Gastroesophageal sphincter (tissue), 4 donors: ENCODE measurements at regions not wholly inside any gene's neighbourhood (a gene's known extent, or its start where the extent isn't known, plus 50 kb on each side); places are given as distances from the start of the nearest gene placed in this dataset.
"Not testable (repeated sequence)": the region's sequence is repeated elsewhere in the genome, so short reads cannot be mapped to it uniquely, and the experiment has no call there.

Source experiments
- ATAC-seq: fragments of 150-250 bp; one replicate; pipeline ENCODE4 v1.9.1; 2016; ENCODE audit warnings: mild to moderate bottlenecking, moderate library complexity
- H3K27ac ChIP-seq, 4 donors: fragments of 200-600 bp; sonication (generic) in 3 of 4; 1 replicate in 3 of 4; 2 replicates in 1 of 4; pipeline ENCODE4 v1.5.1; 2016 to 2019
- H3K27me3 ChIP-seq: fragments of 200-600 bp; sonication (generic); one replicate; pipeline ENCODE4 v1.5.1; 2019
- H3K36me3 ChIP-seq, 2 donors: fragments of 200-600 bp; sonication (generic); one replicate each; pipeline ENCODE4 v1.5.1; 2019; ENCODE audit warnings: control low read depth in 1 of 2
- H3K4me1 ChIP-seq, 3 donors: fragments of 200-600 bp; sonication (generic); 1 replicate in 2 of 3; 2 replicates in 1 of 3; pipeline ENCODE4 v1.5.1; 2016 to 2019; ENCODE audit warnings: control low read depth in 2 of 3
- H3K4me3 ChIP-seq, 2 donors: fragments of 200-600 bp; sonication (generic); one replicate each; pipeline ENCODE4 v1.5.1; 2019; ENCODE audit warnings: mild to moderate bottlenecking in 1 of 2, moderate library complexity in 1 of 2
- H3K9me3 ChIP-seq, 3 donors: fragments of 200-600 bp; sonication (generic); one replicate each; pipeline ENCODE4 v1.5.1; 2017 to 2019; ENCODE audit warnings: control low read depth in 2 of 3
- EP300 ChIP-seq: sonication (generic); formaldehyde crosslinking; IDR thresholded peaks from one replicate; pipeline ENCODE4 v1.6.1; 2017; ENCODE audit warnings: antibody characterized with exemption, mild to moderate bottlenecking
- POLR2A ChIP-seq, 2 donors: fragments of 450-650 bp; IDR thresholded peaks; one replicate each; pipeline ENCODE4 v1.6.1; 2017; ENCODE audit warnings: antibody characterized with exemption in 2 of 2, mild to moderate bottlenecking in 2 of 2, moderate library complexity in 1 of 2
- POLR2AphosphoS5 ChIP-seq: sonication (generic); formaldehyde crosslinking; IDR thresholded peaks from one replicate; pipeline ENCODE4 v1.6.1; 2017; ENCODE audit warnings: antibody characterized with exemption
- WGBS, 2 donors: methylation state at CpG; one replicate each; pipeline ENCODE4 v1.1.5; 2018; ENCODE audit warnings: low coverage in 1 of 2; 5-methylcytosine and 5-hydroxymethylcytosine counted together
- TF ChIP-seq, protein P1 (sequence below), 4 experiments: fragments of 200-600 bp in 2 of 4; fragments of 450-650 bp in 2 of 4; sonication (generic) in 1 of 4; IDR thresholded peaks; one replicate each; pipeline ENCODE4 v1.5.1; 2017 to 2019; ENCODE audit warnings: antibody characterized with exemption in 4 of 4, mild to moderate bottlenecking in 2 of 4, moderate library complexity in 2 of 4

DNA sequence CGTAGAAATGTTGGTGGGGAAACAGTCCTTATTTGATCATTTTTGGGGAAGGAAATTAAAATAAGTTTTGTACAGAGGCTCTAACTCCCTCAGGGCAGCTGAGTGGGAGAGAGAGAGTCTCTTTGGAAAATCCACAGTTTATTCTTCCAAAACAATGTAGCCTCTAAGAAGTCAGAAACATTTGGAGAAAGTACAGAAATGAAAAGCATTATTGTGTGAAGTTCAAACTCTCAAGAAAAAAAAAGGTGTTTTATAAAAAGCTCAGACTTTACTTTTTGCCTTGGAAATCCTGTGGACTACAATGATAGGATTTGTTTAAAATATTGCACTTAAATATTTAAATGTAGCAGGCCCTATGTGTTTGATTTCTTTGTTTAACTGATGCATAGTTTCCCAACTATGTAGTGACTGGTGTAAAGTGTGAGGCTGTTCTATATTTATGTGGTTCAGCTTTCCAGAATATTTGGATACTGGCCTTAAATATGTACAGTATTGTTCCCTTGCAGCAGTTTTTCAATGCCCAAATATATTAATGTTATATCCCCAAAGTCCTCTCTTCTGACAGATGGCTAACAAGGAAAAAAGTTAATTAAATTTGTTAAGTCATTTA, 82.0 kb upstream of the OTOGL start:
- Histone ChIP-seq H3K9me3 (peaks cover 0 to 7% (median 0%) of the 10 kb centered on the region in 3 donors), H3K27ac (peak overlapping the region; percentile 77 to 85 (median 80)), H3K27me3 (no peaks in the 10 kb centered on the region), H3K36me3 (no peaks in the 10 kb centered on the region), H3K4me3 (no peak overlapping the region), H3K4me1 (peaks cover 4 to 36% (median 9%) of the 10 kb centered on the region in 3 donors)
- ATAC-seq = no peak
- WGBS, 2 donors = 0 to 8% methylated on average over 1 of the region's 1 CpG
- TF ChIP-seq, protein P1, sequence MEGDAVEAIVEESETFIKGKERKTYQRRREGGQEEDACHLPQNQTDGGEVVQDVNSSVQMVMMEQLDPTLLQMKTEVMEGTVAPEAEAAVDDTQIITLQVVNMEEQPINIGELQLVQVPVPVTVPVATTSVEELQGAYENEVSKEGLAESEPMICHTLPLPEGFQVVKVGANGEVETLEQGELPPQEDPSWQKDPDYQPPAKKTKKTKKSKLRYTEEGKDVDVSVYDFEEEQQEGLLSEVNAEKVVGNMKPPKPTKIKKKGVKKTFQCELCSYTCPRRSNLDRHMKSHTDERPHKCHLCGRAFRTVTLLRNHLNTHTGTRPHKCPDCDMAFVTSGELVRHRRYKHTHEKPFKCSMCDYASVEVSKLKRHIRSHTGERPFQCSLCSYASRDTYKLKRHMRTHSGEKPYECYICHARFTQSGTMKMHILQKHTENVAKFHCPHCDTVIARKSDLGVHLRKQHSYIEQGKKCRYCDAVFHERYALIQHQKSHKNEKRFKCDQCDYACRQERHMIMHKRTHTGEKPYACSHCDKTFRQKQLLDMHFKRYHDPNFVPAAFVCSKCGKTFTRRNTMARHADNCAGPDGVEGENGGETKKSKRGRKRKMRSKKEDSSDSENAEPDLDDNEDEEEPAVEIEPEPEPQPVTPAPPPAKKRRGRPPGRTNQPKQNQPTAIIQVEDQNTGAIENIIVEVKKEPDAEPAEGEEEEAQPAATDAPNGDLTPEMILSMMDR (IDR thresholded peaks at IDR 0.05) = no peak
- TF ChIP-seq POLR2AphosphoS5 (no peak), POLR2A (IDR thresholded peaks at IDR 0.05) (no peak)

DNA sequence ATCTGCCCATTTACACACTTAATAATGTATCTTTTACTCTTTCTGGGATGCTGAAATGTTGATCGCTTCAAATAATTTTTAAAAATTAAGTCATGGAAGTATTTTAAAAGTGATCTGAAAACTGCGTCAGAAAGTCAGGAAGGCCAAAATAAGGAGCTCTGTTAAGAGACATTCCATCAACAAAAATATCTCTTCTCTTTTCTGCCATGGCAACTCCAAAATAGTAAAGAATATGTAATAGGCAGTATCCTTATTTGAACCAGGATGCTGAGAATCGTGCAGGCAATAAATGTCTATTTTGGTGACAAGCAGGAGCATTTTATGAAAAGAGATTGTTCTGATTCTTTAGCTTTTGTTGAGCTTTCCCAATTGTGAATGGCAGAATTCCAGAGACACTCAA, 81.8 kb upstream of the PPP1R12A start:
- Histone ChIP-seq H3K27ac (peak overlapping the region; percentile 77 to 85 (median 80)), H3K27me3 (no peaks in the 10 kb centered on the region), H3K36me3 (no peaks in the 10 kb centered on the region), H3K4me1 (peaks cover 4 to 36% (median 9%) of the 10 kb centered on the region in 3 donors), H3K9me3 (peaks cover 0 to 7% (median 0%) of the 10 kb centered on the region in 3 donors), H3K4me3 (no peak overlapping the region)
- ATAC-seq = no peak
- TF ChIP-seq EP300 (no peak), POLR2AphosphoS5 (no peak), POLR2A (IDR thresholded peaks at IDR 0.05) (no peak)
- TF ChIP-seq, protein P1 (IDR thresholded peaks at IDR 0.05) = no peak
- 5 to 29% methylated on average over 3 of the region's 3 CpGs for WGBS, 2 donors

DNA sequence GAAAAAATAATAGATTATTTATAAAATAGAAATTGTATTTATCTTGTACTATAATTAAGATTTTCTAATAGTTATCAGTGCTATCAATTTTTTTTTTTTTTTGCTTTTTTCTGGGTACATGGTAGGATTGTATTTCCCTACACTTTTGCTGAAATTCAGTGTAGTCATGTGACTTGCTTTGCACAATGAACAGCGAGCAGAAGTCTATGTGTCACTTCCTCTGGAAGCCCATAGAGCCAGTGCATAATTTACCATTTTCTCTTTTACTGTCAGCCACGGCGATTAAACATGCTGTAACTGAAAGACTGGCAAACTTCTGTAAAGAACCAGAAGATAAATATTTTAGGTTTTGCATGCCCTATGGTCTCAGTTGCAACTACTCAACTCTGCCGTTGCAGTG, 80.8 kb upstream of the PPP1R12A start:
- Histone ChIP-seq H3K36me3 (no peaks in the 10 kb centered on the region), H3K4me3 (no peak overlapping the region), H3K9me3 (peaks cover 0 to 7% (median 0%) of the 10 kb centered on the region in 3 donors), H3K27ac (peak overlapping the region in 2 of 4 donors; percentile 77 to 79), H3K27me3 (no peaks in the 10 kb centered on the region), H3K4me1 (peaks cover 4 to 36% (median 9%) of the 10 kb centered on the region in 3 donors)
- no peak for ATAC-seq
- whole genome bisulfite sequencing, 2 donors = 53 to 71% methylated on average over 2 to 4 of the region's 4 CpGs
- TF ChIP-seq POLR2A (IDR thresholded peaks at IDR 0.05) = no peak
- TF ChIP-seq, protein P1 (IDR thresholded peaks at IDR 0.05) = no peak
- no peak for TF ChIP-seq POLR2AphosphoS5
- no peak for TF ChIP-seq EP300

DNA sequence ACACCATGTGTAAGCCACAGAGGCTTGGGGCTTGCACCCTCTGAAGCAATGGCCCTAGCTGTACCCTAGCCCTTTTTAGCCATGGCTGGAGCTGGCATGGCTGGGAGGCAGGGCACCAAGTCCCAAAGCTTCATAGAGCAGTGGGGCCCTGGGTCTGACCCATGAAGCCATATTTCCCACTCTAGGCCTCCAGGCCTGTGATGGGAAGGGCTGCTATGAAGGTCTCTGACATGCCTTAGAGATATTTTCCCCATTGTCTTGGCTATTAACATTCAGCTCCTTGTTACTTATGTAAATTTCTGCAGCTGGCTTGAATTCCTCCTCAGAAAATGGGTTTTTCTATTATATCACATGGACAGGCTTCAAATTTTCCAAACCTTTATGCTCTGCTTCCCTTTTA, 68.8 kb upstream of the PPP1R12A start:
- not testable (repeated sequence) for H3K27ac ChIP-seq, H3K4me3 ChIP-seq, H3K27me3 ChIP-seq, H3K9me3 ChIP-seq, ATAC-seq, H3K36me3 ChIP-seq
- H3K4me1 ChIP-seq = peaks cover 0 to 27% (median 2%) of the 10 kb centered on the region in 3 donors

DNA sequence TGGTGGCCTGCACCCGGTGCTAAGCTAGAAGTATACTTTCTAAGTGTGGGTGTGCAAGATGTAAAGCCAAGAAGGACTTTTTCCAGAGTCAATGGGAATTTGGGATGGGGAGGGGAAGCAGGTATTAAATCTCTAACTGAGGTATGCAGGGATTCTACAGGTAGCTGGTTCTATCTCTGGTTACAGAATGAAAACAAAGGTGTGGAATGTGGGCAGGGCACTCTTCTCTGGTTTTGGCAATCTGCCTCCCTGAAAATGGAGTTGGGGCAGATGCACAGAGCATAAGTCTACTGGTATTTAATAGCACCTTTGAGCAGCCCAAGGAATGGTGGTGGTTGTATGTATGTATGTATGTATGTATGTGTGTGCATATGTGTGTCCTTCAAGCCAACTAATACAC, 66.7 kb upstream of the PPP1R12A start:
- Histone ChIP-seq H3K4me1 (peaks cover 5 to 48% (median 13%) of the 10 kb centered on the region in 3 donors), H3K4me3 (no peak overlapping the region), H3K27me3 (no peaks in the 10 kb centered on the region), H3K36me3 (no peaks in the 10 kb centered on the region), H3K27ac (no peak overlapping the region), H3K9me3 (no peaks in the 10 kb centered on the region)
- no peak for ATAC-seq
- WGBS, 2 donors = 100% methylated on average over 1 of the region's 1 CpG; no CpG with 5 or more reads in 1 of the 2 donors
- no peak for TF ChIP-seq EP300
- no peak for TF ChIP-seq POLR2AphosphoS5
- TF ChIP-seq, protein P1 (IDR thresholded peaks at IDR 0.05) = no peak
- no peak for TF ChIP-seq POLR2A (IDR thresholded peaks at IDR 0.05)
